ENCODE measurements at regions not wholly inside any gene's neighbourhood (a gene's known extent, or its start where the extent isn't known, plus 50 kb on each side); places are given as distances from the start of the nearest gene placed in this dataset.

GRCh38 chr12:69161829-69162228 lies 77.5 kb upstream of the CPSF6 start:
- Histone ChIP-seq H3K4me1 (ENCODE audit: control insufficient read depth in 1 of 2, insufficient read depth in 2 of 2, low read length in 2 of 2) (peaks cover 2 to 5% of the 10 kb centered on the region in 2 donors), H3K36me3 (replicated peaks in 1 of 2; ENCODE audit: control insufficient read depth in 1 of 2, insufficient read depth in 2 of 2, low read length in 2 of 2) (no peaks in the 10 kb centered on the region), H3K4me2 (replicated peaks; ENCODE audit: extremely low read depth, low read length, poor library complexity, severe bottlenecking) (no peak overlapping the region), H3K9me3 (replicated peaks in 1 of 2; ENCODE audit: control insufficient read depth in 1 of 2, insufficient read depth in 1 of 2, low read length in 2 of 2) (no peaks in the 10 kb centered on the region), H4K20me1 (ENCODE audit: insufficient read depth, low read length) (no peaks in the 10 kb centered on the region), H3K4me3 (replicated peaks in 1 of 3; ENCODE audit: low read depth in 2 of 3, low read length in 3 of 3) (no peak overlapping the region), H3K9ac (ENCODE audit: insufficient read depth, low read length, poor library complexity, severe bottlenecking) (no peak overlapping the region), H3K27ac (ENCODE audit: low read depth in 1 of 2, low read length in 2 of 2) (no peak overlapping the region), H2AFZ (ENCODE audit: insufficient read depth, low read depth, low read length, poor library complexity, severe bottlenecking) (no peak overlapping the region), H3K27me3 (ENCODE audit: control insufficient read depth in 2 of 2, insufficient read depth in 2 of 2, low read length in 2 of 2) (no peaks in the 10 kb centered on the region), H3K79me2 (ENCODE audit: insufficient read depth, low read length) (no peaks in the 10 kb centered on the region)
- Mint-ChIP-seq H3K36me3 (no peaks in the 10 kb centered on the region), H3K9me3 (peaks cover 0 to 1% (median 0%) of the 10 kb centered on the region in 7 donors), H3K4me3 (no peak overlapping the region), H3K4me1 (peaks cover 3% of the 10 kb centered on the region), H3K27ac (no peak overlapping the region), H3K27me3 (ENCODE audit: low read depth in 3 of 3) (peaks cover 0 to 2% (median 2%) of the 10 kb centered on the region in 3 donors)
- intact Hi-C loops (cut with micrococcal nuclease) = no loop called here
- WGBS (ENCODE audit: insufficient coverage) = no CpG with 5 or more reads among the region's 2 CpGs
- no peak for TF ChIP-seq CTCF (IDR thresholded peaks at IDR 0.05)
- no peak for DNase-seq

- H3K27ac ChIP-seq (ENCODE audit: low read depth in 1 of 2, low read length in 2 of 2) = no peak overlapping the region
- intact Hi-C loops (cut with micrococcal nuclease) = no loop called here
- no peak overlapping the region for H3K9ac ChIP-seq (ENCODE audit: insufficient read depth, low read length, poor library complexity, severe bottlenecking)
- no peaks in the 10 kb centered on the region for H3K79me2 ChIP-seq (ENCODE audit: insufficient read depth, low read length)
- H3K4me2 ChIP-seq (replicated peaks; ENCODE audit: extremely low read depth, low read length, poor library complexity, severe bottlenecking) = no peak overlapping the region
- no peaks in the 10 kb centered on the region for H3K9me3 ChIP-seq (replicated peaks in 1 of 2; ENCODE audit: control insufficient read depth in 1 of 2, insufficient read depth in 1 of 2, low read length in 2 of 2)
- Mint-ChIP-seq H3K9me3 (peaks cover 0 to 1% (median 0%) of the 10 kb centered on the region in 7 donors), H3K4me1 (no peaks in the 10 kb centered on the region), H3K4me3 (no peak overlapping the region), H3K27ac (no peak overlapping the region), H3K27me3 (ENCODE audit: low read depth in 3 of 3) (peaks cover 0 to 2% (median 0%) of the 10 kb centered on the region in 3 donors), H3K36me3 (no peaks in the 10 kb centered on the region)
- H3K4me3 ChIP-seq (replicated peaks in 1 of 3; ENCODE audit: low read depth in 2 of 3, low read length in 3 of 3) = no peak overlapping the region
- H3K4me1 ChIP-seq (ENCODE audit: control insufficient read depth in 1 of 2, insufficient read depth in 2 of 2, low read length in 2 of 2) = no peaks in the 10 kb centered on the region
- H2AFZ ChIP-seq (ENCODE audit: insufficient read depth, low read depth, low read length, poor library complexity, severe bottlenecking) = no peak overlapping the region
- H3K36me3 ChIP-seq (replicated peaks in 1 of 2; ENCODE audit: control insufficient read depth in 1 of 2, insufficient read depth in 2 of 2, low read length in 2 of 2) = no peaks in the 10 kb centered on the region
- TF ChIP-seq CTCF (IDR thresholded peaks at IDR 0.05) = no peak
- H3K27me3 ChIP-seq (ENCODE audit: control insufficient read depth in 2 of 2, insufficient read depth in 2 of 2, low read length in 2 of 2) = no peaks in the 10 kb centered on the region
- H4K20me1 ChIP-seq (ENCODE audit: insufficient read depth, low read length) = no peaks in the 10 kb centered on the region
- DNase-seq = no peak
- WGBS (ENCODE audit: insufficient coverage) = 100% methylated on average over 2 of the region's 4 CpGs
Measured at GRCh38 chr12:69163681-69164362, 75.5 kb upstream of the CPSF6 start.

Measured in CD14-positive monocyte (primary cell).